VCaP (cell line): ENCODE measurements at regions not wholly inside any gene's neighbourhood (a gene's known extent, or its start where the extent isn't known, plus 50 kb on each side); places are given as distances from the start of the nearest gene placed in this dataset.

Experiments used
- H3K27ac ChIP-seq: fragments of 450-650 bp; 2 replicates; pipeline ENCODE4 v1.5.1; 2017
- TF ChIP-seq, protein P1 (sequence below): fragments of 450-650 bp; conservative IDR thresholded peaks from 2 replicates; pipeline ENCODE4 v1.5.1; 2017; ENCODE audit warnings: mild to moderate bottlenecking, moderate library complexity

DNA sequence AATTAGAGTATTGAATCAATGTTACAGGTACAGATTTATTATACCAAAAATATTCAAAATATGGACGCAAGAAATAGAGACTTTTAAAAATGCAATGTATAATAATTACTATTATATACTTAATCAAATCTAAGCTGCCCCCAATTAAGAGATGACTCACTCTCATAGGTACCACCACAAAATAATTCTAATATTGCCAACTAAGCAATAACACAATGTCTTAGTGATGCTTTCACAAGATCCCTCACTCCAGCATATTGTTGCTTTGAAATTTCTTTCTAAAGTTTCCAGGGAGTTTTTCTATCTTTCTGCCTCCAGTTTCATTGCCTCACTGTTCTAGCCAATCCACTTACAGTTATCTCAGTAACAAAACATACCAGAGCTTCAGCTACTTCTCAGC is 270.0 kb upstream of the PABPC4L start:
- no peak overlapping the region for H3K27ac ChIP-seq
- TF ChIP-seq, protein P1, sequence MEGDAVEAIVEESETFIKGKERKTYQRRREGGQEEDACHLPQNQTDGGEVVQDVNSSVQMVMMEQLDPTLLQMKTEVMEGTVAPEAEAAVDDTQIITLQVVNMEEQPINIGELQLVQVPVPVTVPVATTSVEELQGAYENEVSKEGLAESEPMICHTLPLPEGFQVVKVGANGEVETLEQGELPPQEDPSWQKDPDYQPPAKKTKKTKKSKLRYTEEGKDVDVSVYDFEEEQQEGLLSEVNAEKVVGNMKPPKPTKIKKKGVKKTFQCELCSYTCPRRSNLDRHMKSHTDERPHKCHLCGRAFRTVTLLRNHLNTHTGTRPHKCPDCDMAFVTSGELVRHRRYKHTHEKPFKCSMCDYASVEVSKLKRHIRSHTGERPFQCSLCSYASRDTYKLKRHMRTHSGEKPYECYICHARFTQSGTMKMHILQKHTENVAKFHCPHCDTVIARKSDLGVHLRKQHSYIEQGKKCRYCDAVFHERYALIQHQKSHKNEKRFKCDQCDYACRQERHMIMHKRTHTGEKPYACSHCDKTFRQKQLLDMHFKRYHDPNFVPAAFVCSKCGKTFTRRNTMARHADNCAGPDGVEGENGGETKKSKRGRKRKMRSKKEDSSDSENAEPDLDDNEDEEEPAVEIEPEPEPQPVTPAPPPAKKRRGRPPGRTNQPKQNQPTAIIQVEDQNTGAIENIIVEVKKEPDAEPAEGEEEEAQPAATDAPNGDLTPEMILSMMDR, result no peak

DNA sequence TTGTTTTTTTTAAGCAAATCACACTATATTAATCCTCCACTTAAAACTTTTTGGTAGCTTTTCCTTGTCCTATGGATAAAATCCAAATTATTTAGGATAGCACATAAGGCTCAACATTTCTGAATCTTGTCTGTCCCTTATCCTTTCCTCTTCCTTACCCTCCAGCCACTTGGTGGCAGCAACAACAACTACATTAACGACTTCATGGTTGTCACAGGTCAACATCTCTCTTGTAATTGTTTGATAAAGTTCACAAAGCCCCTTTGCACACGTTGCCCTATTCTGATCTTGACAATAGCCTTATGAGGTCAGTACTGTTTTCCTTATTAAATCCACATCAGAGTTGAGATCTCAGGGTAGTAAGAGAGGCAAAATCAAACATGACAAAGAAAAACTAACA is 269.0 kb upstream of the PABPC4L start:
- TF ChIP-seq, protein P1, result peak; percentile 76
- no peak overlapping the region for H3K27ac ChIP-seq

DNA sequence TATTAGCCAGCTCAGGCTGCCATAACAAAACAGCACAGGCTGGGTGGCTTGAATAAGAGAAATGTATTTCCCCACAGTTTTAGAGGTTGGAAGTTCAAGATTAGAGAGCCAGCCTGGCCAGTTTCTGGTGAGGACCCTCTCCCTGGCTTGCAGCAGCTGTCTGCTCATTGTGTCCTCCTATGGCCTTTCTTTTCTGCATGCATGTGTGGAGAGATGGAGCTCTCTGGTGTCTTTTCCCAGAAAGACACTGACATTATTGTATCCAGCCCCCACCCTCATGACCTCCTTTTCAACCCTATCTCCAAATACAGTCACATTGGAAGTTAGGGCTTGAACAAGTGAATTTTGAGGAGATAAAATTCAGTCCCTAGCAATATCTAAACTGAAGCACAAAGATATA is 263.8 kb upstream of the PABPC4L start:
- no peak overlapping the region for H3K27ac ChIP-seq
- TF ChIP-seq, protein P1, result no peak

DNA sequence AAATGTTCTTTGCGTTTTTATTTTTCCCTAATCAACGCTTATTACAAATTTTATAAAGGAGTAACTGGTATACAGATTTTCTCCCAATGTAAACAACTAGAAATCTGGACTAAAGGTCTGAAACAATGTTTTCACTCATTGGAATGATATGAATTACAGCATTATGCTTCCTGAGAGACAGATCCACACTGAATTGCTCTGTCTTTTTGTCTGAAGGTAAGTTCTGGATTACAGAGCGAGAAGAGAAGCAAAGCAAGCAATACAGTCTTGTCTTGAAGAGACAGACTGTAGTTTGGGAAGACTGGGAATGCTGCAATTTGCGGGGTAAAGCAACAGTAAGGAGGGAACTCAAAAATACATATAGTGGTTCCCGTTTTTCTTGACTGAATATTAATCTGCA is 262.2 kb upstream of the PABPC4L start:
- TF ChIP-seq, protein P1, result no peak
- H3K27ac ChIP-seq, result no peak overlapping the region

DNA sequence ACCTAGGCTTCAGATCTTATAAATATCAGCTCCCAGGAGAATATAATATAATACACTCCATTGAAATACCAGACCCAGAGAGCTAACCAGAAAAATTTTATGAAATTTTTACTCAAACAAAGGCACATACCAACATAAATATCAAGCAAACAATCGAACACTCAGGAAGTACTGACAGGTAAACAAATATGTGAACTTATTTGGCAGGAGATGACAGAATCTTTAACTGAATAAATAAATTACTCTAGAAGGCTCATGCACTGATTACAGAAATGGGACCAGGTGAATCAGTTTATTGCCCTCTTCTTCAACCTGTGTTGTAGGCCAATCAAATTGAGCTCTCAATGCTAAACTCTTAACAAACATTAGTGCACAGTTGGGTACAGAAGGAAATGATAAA is 225.2 kb upstream of the PABPC4L start:
- peak overlapping the region; percentile 39; the same call in 1 of the 2 replicates for H3K27ac ChIP-seq
- TF ChIP-seq, protein P1, result no peak

DNA sequence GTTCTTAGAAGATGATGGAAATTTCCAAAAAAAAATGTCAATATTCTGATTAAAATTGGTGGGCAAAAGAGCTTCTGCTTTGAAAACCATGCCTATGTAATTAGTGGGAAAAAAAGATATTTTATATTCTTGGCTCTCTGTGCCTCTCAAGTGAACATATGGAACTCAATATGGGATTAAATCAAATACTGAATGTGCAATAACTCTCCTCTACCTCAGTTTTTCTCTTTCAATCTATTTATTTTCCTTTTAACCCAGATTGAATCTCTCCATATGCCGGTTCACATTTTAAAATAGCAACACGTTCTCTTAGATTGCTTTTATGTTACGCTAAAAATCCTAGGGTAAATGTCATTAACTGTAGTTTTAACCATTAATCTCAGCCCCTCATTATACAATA is 224.2 kb upstream of the PABPC4L start:
- TF ChIP-seq, protein P1, result no peak
- H3K27ac ChIP-seq, result no peak overlapping the region

DNA sequence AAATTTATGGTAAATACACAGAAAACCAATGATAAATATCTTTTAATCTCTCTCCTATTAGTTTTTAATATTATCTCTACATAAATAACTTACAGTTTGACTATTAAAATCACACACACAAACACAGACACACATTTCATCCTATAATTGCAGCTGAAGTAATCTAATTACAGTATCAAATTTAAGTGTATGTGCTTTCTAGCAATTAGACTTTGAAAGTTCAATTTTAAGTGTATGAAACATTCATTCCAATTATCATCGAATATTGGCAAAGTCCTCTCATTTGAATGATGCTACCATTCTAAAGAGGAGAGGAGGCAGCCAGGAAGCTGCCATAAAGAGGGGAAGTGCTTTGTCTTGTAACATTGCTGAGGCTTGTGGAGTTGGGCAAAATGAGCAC is 221.2 kb upstream of the PABPC4L start:
- H3K27ac ChIP-seq, result no peak overlapping the region
- TF ChIP-seq, protein P1, result no peak

DNA sequence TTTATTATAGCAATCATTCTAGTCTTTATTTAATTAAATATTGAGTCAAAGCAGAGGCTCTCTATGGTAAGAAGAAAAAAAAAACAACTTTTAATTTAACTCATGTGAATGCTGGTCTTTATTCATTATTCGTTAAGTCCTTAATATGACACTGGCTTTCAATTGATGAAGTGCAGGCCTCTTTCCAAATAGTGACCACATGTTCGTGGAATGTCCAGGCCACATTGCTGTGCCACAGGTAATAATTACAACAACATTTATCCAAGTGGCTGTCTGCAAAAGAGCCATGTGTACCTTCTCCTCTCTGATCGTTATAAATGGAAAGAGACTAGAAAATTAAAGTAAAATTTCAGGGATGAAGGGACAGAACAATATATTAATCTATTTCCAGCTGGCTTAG is 220.1 kb upstream of the PABPC4L start:
- no peak overlapping the region for H3K27ac ChIP-seq
- TF ChIP-seq, protein P1, result no peak
